ENCODE measurements at regions not wholly inside any gene's neighbourhood (a gene's known extent, or its start where the extent isn't known, plus 50 kb on each side); places are given as distances from the start of the nearest gene placed in this dataset.

DNA sequence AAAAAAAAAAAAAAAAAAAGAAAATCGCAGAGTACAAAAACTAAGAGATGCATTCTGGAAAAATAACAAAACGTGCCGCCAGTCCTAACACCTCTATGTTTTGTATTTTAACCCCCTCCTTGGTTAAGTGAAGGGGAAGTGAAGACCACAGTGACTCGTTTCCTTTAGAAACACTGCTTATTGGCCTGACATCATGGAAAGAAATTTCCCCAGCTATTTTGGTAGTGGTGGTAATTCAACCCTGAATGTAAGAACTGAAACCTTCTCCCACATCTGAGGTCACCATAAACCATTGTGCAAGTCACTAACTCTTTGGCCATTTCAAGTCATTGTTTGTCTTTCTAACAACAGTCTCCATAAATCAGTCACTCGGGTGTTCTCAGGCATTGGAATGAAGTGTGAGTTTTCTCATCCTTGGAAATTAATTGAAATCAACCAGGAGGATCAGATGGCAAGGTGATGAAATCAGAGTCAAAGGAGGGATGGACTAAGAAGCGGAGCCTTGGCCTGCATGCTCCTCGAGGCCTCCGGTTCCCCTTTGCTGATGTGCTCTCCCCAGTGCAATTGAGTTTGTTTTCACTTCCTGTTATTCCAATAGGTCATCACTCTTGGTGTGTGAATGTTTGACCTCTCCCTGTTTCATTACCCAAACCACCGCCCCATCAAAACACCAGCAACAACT is 443.9 kb downstream of the FGF9 start:
- DNase-seq: no peak
- peaks cover 0 to 7% (median 0%) of the 10 kb centered on the region in 7 donors for H3K27me3 ChIP-seq
- ATAC-seq: peak in 6 of 8 donors; percentile 42 to 72 (median 56)
- H3K4me3 ChIP-seq: no peak overlapping the region
- no peaks in the 10 kb centered on the region for H3K36me3 ChIP-seq
- TF ChIP-seq, protein P1, sequence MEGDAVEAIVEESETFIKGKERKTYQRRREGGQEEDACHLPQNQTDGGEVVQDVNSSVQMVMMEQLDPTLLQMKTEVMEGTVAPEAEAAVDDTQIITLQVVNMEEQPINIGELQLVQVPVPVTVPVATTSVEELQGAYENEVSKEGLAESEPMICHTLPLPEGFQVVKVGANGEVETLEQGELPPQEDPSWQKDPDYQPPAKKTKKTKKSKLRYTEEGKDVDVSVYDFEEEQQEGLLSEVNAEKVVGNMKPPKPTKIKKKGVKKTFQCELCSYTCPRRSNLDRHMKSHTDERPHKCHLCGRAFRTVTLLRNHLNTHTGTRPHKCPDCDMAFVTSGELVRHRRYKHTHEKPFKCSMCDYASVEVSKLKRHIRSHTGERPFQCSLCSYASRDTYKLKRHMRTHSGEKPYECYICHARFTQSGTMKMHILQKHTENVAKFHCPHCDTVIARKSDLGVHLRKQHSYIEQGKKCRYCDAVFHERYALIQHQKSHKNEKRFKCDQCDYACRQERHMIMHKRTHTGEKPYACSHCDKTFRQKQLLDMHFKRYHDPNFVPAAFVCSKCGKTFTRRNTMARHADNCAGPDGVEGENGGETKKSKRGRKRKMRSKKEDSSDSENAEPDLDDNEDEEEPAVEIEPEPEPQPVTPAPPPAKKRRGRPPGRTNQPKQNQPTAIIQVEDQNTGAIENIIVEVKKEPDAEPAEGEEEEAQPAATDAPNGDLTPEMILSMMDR (IDR thresholded peaks at IDR 0.05): no peak
- WGBS, 2 donors: 64 to 75% methylated on average over 9 of the region's 9 CpGs
- intact Hi-C loops (cut with DNase I): no loop called here
- H3K9me3 ChIP-seq: no peaks in the 10 kb centered on the region
- H3K4me1 ChIP-seq: peaks cover 0 to 24% (median 0%) of the 10 kb centered on the region in 9 donors
- H3K27ac ChIP-seq: peak overlapping the region in 1 of 10 donors; percentile 79

- H3K4me1 ChIP-seq: peaks cover 0 to 24% (median 0%) of the 10 kb centered on the region in 9 donors
- no peak for ATAC-seq
- no peaks in the 10 kb centered on the region for H3K36me3 ChIP-seq
- H3K4me3 ChIP-seq: no peak overlapping the region
- no peak overlapping the region for H3K27ac ChIP-seq
- intact Hi-C loops (cut with DNase I): no loop called here
- no peak for DNase-seq
- TF ChIP-seq, protein P1 (IDR thresholded peaks at IDR 0.05): no peak
- H3K27me3 ChIP-seq: no peaks in the 10 kb centered on the region
- no peaks in the 10 kb centered on the region for H3K9me3 ChIP-seq
- 65 to 72% methylated on average over 3 of the region's 3 CpGs for WGBS, 2 donors
These were observed 447.3 kb downstream of the FGF9 start for GRCh38 chr13:22118158-22118557.

- DNase-seq (no peak), ATAC-seq (no peak)
- Histone ChIP-seq H3K4me3 (no peak overlapping the region), H3K4me1 (peaks cover 0 to 3% (median 0%) of the 10 kb centered on the region in 9 donors), H3K27ac (no peak overlapping the region), H3K36me3 (no peaks in the 10 kb centered on the region), H3K9me3 (no peaks in the 10 kb centered on the region), H3K27me3 (no peaks in the 10 kb centered on the region)
- TF ChIP-seq, protein P1 (IDR thresholded peaks at IDR 0.05): no peak
- 84 to 85% methylated on average over 7 of the region's 7 CpGs for WGBS, 2 donors
- intact Hi-C loops (cut with DNase I): no loop called here
These were observed 449.8 kb downstream of the FGF9 start for GRCh38 chr13:22120646-22121045.

DNA sequence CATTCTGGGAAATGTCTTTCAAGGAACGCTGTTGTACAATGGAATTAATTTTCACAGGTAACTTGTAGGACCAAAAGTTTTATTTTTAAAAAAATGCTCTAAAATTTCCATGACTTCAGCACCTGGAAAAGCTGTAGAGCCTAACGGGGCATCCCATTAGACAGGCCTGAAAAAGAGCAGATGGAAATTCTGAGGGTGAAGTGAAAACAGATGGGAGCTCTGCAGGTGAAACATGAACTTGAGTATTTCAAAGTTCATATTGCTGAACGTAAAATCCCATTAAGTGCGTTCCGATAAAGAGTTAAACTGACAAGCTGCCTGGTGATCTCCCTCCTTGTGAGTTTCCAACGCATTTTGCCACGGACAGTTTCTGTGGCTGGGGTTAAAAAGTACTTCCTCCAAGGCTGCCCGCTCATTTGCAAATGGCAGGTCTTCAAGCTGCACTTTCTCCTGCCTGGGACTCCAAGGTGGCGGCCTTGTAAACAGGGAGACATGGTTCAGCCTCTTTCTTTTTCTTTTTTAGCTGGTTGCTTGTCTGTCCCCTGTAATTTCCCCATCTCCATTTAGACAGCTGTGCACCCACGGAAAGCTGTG is 450.4 kb downstream of the FGF9 start:
- H3K27me3 ChIP-seq: no peaks in the 10 kb centered on the region
- H3K4me1 ChIP-seq: peaks cover 0 to 3% (median 0%) of the 10 kb centered on the region in 9 donors
- H3K36me3 ChIP-seq: no peaks in the 10 kb centered on the region
- intact Hi-C loops (cut with DNase I): no loop called here
- ATAC-seq (no peak), DNase-seq (no peak)
- TF ChIP-seq, protein P1 (IDR thresholded peaks at IDR 0.05): no peak
- H3K27ac ChIP-seq: no peak overlapping the region
- 70 to 73% methylated on average over 10 of the region's 10 CpGs for WGBS, 2 donors
- no peaks in the 10 kb centered on the region for H3K9me3 ChIP-seq
- no peak overlapping the region for H3K4me3 ChIP-seq
